HCT116 (cell line): ENCODE measurements at regions not wholly inside any gene's neighbourhood (a gene's known extent, or its start where the extent isn't known, plus 50 kb on each side); places are given as distances from the start of the nearest gene placed in this dataset.

Experiments
- ATAC-seq: fragments of 200-7000 bp; cut with Tn5 transposase; 2 replicates; pipeline ENCODE4 v1.9.1; 2020; ENCODE audit warnings: mild to moderate bottlenecking, moderate library complexity
- BruUV-seq: library from RNA; stranded (reverse); fragments of 400-500 nt; replicated peaks from 2 replicates; lab custom pipeline; 2021; lab: Mats Ljungman, UMichigan
- CTCF ChIA-PET: fragments of 300-600 bp; sonication (Branson Sonifier 250); formaldehyde crosslinking; loops from one replicate; lab custom pipeline; 2021; ENCODE audit warnings: antibody characterized with exemption; lab: Charles Lee
- POLR2A ChIA-PET: fragments of 300-600, 350-600 bp; sonication (Branson Sonifier 250); formaldehyde crosslinking; loops from one replicate; lab custom pipeline; 2021; ENCODE audit warnings: antibody characterized with exemption; lab: Charles Lee
- RAD21 ChIA-PET, 2 experiments: fragments of 300-600 bp; sonication (Branson Sonifier 250); formaldehyde crosslinking; loops; one replicate each; lab custom pipeline; 2023; ENCODE audit warnings: low total read pairs in 2 of 2; ENCODE audit not compliant: uncharacterized antibody in 2 of 2, unreplicated experiment in 2 of 2, low non-redundant PET in 1 of 2; lab: Charles Lee
- DNase-seq: peaks from one replicate; pipeline ENCODE4 v3.0.0-alpha.2; 2010; ENCODE audit warnings: low read depth, low spot score
- H2AFZ ChIP-seq: fragments of 200-600 bp; shearing (Covaris generic), sonication (generic); 2 replicates; pipeline ENCODE4 v1.6.1; 2017; ENCODE audit warnings: low read depth, mixed run types, mixed read lengths, antibody characterized with exemption, low read length; ENCODE audit not compliant: poor library complexity, severe bottlenecking
- H3K27ac ChIP-seq: 2 replicates; pipeline ENCODE4 v1.5.1; 2012; ENCODE audit warnings: low read depth, low read length
- H3K27me3 ChIP-seq: fragments of 200-600 bp; sonication (generic); 2 replicates; pipeline ENCODE4 v1.6.1; 2016; ENCODE audit warnings: mixed run types, low read length, mixed read lengths; ENCODE audit not compliant: insufficient read depth
- H3K36me3 ChIP-seq, 2 experiments: fragments of 200-500 bp in 1 of 2; fragments of 200-600 bp in 1 of 2; sonication (Bioruptor generic) in 1 of 2; sonication (generic) in 1 of 2; 2 replicates each; pipeline versions ENCODE4 v1.5.1 to v1.6.1; 2014 to 2016; ENCODE audit warnings: low read length in 2 of 2, inconsistent platforms in 1 of 2, mixed read lengths in 1 of 2, mixed run types in 1 of 2; ENCODE audit not compliant: insufficient read depth in 2 of 2, control insufficient read depth in 1 of 2
- H3K4me1 ChIP-seq, 2 experiments: fragments of 200-600 bp in 1 of 2; sonication (generic) in 1 of 2; 2 replicates each; pipeline versions ENCODE4 v1.5.1 to v1.6.1; 2012 to 2017; ENCODE audit warnings: low read length in 2 of 2, inconsistent platforms in 1 of 2, mild to moderate bottlenecking in 1 of 2, mixed read lengths in 1 of 2, mixed run types in 1 of 2, moderate library complexity in 1 of 2; ENCODE audit not compliant: insufficient read depth in 2 of 2, control insufficient read depth in 1 of 2
- H3K4me2 ChIP-seq: fragments of 200-600 bp; sonication (generic); 2 replicates; pipeline ENCODE4 v1.6.1; 2017; ENCODE audit warnings: mixed run types, low read length, mixed read lengths
- H3K4me3 ChIP-seq, 2 experiments: fragments of 200-600 bp in 1 of 2; sonication (generic) in 1 of 2; replicated peaks in 1 of 2; 2 replicates each; pipeline ENCODE4 v1.5.1; 2011 to 2016; ENCODE audit warnings: low read length in 2 of 2, control low read depth in 1 of 2, low read depth in 1 of 2, mild to moderate bottlenecking in 1 of 2, mixed read lengths in 1 of 2, mixed run types in 1 of 2
- H3K79me2 ChIP-seq: fragments of 200-600 bp; sonication (generic); 2 replicates; pipeline ENCODE4 v1.6.1; 2017; ENCODE audit warnings: mild to moderate bottlenecking, mixed run types, low read length, moderate library complexity, mixed read lengths; ENCODE audit not compliant: insufficient read depth
- H3K9ac ChIP-seq: fragments of 200-600 bp; sonication (generic); 2 replicates; pipeline ENCODE4 v1.6.1; 2016; ENCODE audit warnings: low read length, mixed read lengths
- H3K9me2 ChIP-seq: fragments of 200-600 bp; sonication (generic), shearing (Covaris generic); 2 replicates; pipeline ENCODE4 v1.6.1; 2017; ENCODE audit warnings: mixed run types, mild to moderate bottlenecking, moderate library complexity; ENCODE audit not compliant: insufficient read depth
- H3K9me3 ChIP-seq, 2 experiments: fragments of 200-500 bp in 1 of 2; fragments of 200-600 bp in 1 of 2; sonication (Bioruptor generic) in 1 of 2; sonication (generic) in 1 of 2; 2 replicates each; pipeline ENCODE4 v1.6.1; 2014 to 2017; ENCODE audit warnings: low read length in 2 of 2, mixed read lengths in 2 of 2, inconsistent platforms in 1 of 2, low read depth in 1 of 2, mild to moderate bottlenecking in 1 of 2, mixed run types in 1 of 2, moderate library complexity in 1 of 2; ENCODE audit not compliant: control insufficient read depth in 1 of 2, insufficient read depth in 1 of 2
- H4K20me1 ChIP-seq: fragments of 200-600 bp; sonication (generic), shearing (Covaris generic); 2 replicates; pipeline ENCODE4 v1.6.1; 2017; ENCODE audit warnings: mixed run types, mild to moderate bottlenecking, moderate library complexity; ENCODE audit not compliant: insufficient read depth
- ATF3 ChIP-seq: IDR thresholded peaks from 2 replicates; pipeline ENCODE4 v1.6.1; 2012
- CBX3 ChIP-seq: IDR thresholded peaks from 2 replicates; pipeline ENCODE4 v1.6.1; 2012; ENCODE audit warnings: low read depth
- CEBPB ChIP-seq: IDR thresholded peaks from 2 replicates; pipeline ENCODE4 v1.6.1; 2012; ENCODE audit warnings: low read depth
- EGR1 ChIP-seq: IDR thresholded peaks from 2 replicates; pipeline ENCODE4 v1.6.1; 2012; ENCODE audit warnings: low read depth
- EZH2 ChIP-seq: fragments of 200-600 bp; sonication (generic); IDR thresholded peaks from 2 replicates; pipeline ENCODE4 v1.6.1; 2017; ENCODE audit warnings: antibody characterized with exemption, mixed run types
- EZH2phosphoT487 ChIP-seq: fragments of 200-600 bp; IDR thresholded peaks from 2 replicates; pipeline ENCODE4 v1.6.1; 2018; ENCODE audit warnings: antibody characterized with exemption, borderline replicate concordance
- FOSL1 ChIP-seq: IDR thresholded peaks from 2 replicates; pipeline ENCODE4 v1.6.1; 2012; ENCODE audit warnings: low read depth
- JUND ChIP-seq: IDR thresholded peaks from 2 replicates; pipeline ENCODE4 v1.6.1; 2012
- POLR2A ChIP-seq: IDR thresholded peaks from 2 replicates; pipeline ENCODE4 v1.7.0; 2011; ENCODE audit warnings: borderline replicate concordance; ENCODE audit not compliant: insufficient read depth, insufficient read length; ENCODE audit errors: extremely low read depth
- POLR2AphosphoS5 ChIP-seq: IDR thresholded peaks from 2 replicates; pipeline ENCODE4 v1.6.1; 2011; ENCODE audit warnings: mild to moderate bottlenecking, low read depth, low read length, moderate library complexity
- RAD21 ChIP-seq: IDR thresholded peaks from 2 replicates; pipeline ENCODE4 v1.6.1; 2012; ENCODE audit warnings: low read depth, mild to moderate bottlenecking
- SIN3A ChIP-seq: IDR thresholded peaks from 2 replicates; pipeline ENCODE4 v1.6.1; 2012; ENCODE audit warnings: low read depth
- SP1 ChIP-seq: IDR thresholded peaks from 2 replicates; pipeline ENCODE4 v1.6.1; 2012; ENCODE audit warnings: low read depth
- TCF7L2 ChIP-seq: IDR thresholded peaks from 2 replicates; pipeline ENCODE4 v1.7.0; 2011; ENCODE audit warnings: borderline replicate concordance, inconsistent platforms; ENCODE audit not compliant: insufficient read depth, insufficient read length; ENCODE audit errors: extremely low read depth
- YY1 ChIP-seq: IDR thresholded peaks from 2 replicates; pipeline ENCODE4 v1.6.1; 2011; ENCODE audit warnings: low read length, low read depth, moderate library complexity, mild to moderate bottlenecking; ENCODE audit not compliant: insufficient replicate concordance; ENCODE audit errors: extremely low read depth
- ZBTB33 ChIP-seq: IDR thresholded peaks from 2 replicates; pipeline ENCODE4 v1.6.1; 2011; ENCODE audit warnings: mild to moderate bottlenecking, low read length, moderate library complexity; ENCODE audit not compliant: insufficient replicate concordance; ENCODE audit errors: extremely low read depth
- ZFX ChIP-seq: fragments of 450-650 bp; IDR thresholded peaks from 2 replicates; pipeline ENCODE4 v1.6.1; 2017
- intact Hi-C: fragments of 100-400 bp; cut with micrococcal nuclease; formaldehyde crosslinking; loops from 2 replicates; pipeline ENCODE4 v1.10.0; 2022
- TF ChIP-seq, protein P1 (sequence below), 3 experiments: fragments of 200-600 bp in 1 of 3; sonication (generic) in 1 of 3; IDR thresholded peaks in 2 of 3; conservative IDR thresholded peaks in 1 of 3; 2 replicates each; pipeline ENCODE4 v1.5.1; 2012 to 2017; ENCODE audit warnings: low read depth in 2 of 3, low read length in 2 of 3, antibody characterized with exemption in 1 of 3, borderline replicate concordance in 1 of 3, control low read depth in 1 of 3, mild to moderate bottlenecking in 1 of 3, mixed read lengths in 1 of 3, mixed run types in 1 of 3, moderate library complexity in 1 of 3; ENCODE audit not compliant: insufficient read depth in 1 of 3
- TF ChIP-seq, protein P2 (sequence below): IDR thresholded peaks from 2 replicates; pipeline ENCODE4 v1.6.1; 2012; ENCODE audit warnings: low read depth
- TF ChIP-seq, protein P3 (sequence below): IDR thresholded peaks from 2 replicates; pipeline ENCODE4 v1.6.1; 2012

DNA sequence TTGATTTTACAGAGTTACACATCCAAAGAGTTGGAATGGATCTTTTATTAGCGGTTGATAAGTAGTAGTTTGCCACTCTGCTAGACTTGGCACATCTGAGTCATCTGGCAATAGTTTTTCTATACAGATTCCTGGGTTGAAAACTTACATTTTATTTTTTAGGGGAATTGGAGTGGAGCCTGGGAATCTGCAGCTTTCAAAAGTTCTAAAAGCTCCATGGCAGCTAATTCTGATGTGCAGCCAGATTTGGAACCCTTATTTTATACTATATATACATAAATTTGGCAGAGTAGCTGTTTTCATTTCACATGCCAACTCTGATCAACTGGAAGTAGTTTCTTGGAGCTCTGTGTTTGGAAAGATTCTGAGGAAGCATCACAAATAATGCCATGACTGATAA lies 715.5 kb downstream of the TLR4 start:
- TF ChIP-seq, protein P1, sequence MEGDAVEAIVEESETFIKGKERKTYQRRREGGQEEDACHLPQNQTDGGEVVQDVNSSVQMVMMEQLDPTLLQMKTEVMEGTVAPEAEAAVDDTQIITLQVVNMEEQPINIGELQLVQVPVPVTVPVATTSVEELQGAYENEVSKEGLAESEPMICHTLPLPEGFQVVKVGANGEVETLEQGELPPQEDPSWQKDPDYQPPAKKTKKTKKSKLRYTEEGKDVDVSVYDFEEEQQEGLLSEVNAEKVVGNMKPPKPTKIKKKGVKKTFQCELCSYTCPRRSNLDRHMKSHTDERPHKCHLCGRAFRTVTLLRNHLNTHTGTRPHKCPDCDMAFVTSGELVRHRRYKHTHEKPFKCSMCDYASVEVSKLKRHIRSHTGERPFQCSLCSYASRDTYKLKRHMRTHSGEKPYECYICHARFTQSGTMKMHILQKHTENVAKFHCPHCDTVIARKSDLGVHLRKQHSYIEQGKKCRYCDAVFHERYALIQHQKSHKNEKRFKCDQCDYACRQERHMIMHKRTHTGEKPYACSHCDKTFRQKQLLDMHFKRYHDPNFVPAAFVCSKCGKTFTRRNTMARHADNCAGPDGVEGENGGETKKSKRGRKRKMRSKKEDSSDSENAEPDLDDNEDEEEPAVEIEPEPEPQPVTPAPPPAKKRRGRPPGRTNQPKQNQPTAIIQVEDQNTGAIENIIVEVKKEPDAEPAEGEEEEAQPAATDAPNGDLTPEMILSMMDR (IDR thresholded peaks at IDR 0.05 in 2 of 3, conservative IDR thresholded peaks at IDR 0.05 in 1 of 3; ENCODE audit: borderline replicate concordance in 1 of 3, insufficient read depth in 1 of 3, low read depth in 2 of 3, low read length in 2 of 3): no peak
- TF ChIP-seq ATF3 (no peak), CBX3 (no peak), FOSL1 (no peak), ZBTB33 (no peak), POLR2AphosphoS5 (no peak), JUND (no peak), SP1 (no peak), EZH2phosphoT487 (no peak), YY1 (no peak), POLR2A (no peak), RAD21 (no peak), SIN3A (no peak), EZH2 (no peak), TCF7L2 (no peak), CEBPB (no peak), EGR1 (no peak), ZFX (no peak)
- TF ChIP-seq, protein P2, sequence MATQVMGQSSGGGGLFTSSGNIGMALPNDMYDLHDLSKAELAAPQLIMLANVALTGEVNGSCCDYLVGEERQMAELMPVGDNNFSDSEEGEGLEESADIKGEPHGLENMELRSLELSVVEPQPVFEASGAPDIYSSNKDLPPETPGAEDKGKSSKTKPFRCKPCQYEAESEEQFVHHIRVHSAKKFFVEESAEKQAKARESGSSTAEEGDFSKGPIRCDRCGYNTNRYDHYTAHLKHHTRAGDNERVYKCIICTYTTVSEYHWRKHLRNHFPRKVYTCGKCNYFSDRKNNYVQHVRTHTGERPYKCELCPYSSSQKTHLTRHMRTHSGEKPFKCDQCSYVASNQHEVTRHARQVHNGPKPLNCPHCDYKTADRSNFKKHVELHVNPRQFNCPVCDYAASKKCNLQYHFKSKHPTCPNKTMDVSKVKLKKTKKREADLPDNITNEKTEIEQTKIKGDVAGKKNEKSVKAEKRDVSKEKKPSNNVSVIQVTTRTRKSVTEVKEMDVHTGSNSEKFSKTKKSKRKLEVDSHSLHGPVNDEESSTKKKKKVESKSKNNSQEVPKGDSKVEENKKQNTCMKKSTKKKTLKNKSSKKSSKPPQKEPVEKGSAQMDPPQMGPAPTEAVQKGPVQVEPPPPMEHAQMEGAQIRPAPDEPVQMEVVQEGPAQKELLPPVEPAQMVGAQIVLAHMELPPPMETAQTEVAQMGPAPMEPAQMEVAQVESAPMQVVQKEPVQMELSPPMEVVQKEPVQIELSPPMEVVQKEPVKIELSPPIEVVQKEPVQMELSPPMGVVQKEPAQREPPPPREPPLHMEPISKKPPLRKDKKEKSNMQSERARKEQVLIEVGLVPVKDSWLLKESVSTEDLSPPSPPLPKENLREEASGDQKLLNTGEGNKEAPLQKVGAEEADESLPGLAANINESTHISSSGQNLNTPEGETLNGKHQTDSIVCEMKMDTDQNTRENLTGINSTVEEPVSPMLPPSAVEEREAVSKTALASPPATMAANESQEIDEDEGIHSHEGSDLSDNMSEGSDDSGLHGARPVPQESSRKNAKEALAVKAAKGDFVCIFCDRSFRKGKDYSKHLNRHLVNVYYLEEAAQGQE: no peak
- TF ChIP-seq, protein P3, sequence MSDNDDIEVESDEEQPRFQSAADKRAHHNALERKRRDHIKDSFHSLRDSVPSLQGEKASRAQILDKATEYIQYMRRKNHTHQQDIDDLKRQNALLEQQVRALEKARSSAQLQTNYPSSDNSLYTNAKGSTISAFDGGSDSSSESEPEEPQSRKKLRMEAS: no peak
- ChIA-PET RAD21 (no interaction called here), POLR2A (no interaction called here), CTCF (no interaction called here)
- H3K9me2 ChIP-seq: no peaks in the 10 kb centered on the region
- H3K27ac ChIP-seq: no peak overlapping the region
- no peaks in the 10 kb centered on the region for H3K79me2 ChIP-seq
- no peaks in the 10 kb centered on the region for H3K36me3 ChIP-seq
- no peak overlapping the region for H3K4me2 ChIP-seq
- BruUV-seq: no TSS peak
- H3K4me3 ChIP-seq: no peak overlapping the region
- intact Hi-C loops: no loop called here
- H3K9me3 ChIP-seq: peaks cover 9 to 21% of the 10 kb centered on the region in 2 experiments; a peak in 2 of 4 replicates
- no peaks in the 10 kb centered on the region for H3K4me1 ChIP-seq
- no peaks in the 10 kb centered on the region for H4K20me1 ChIP-seq
- no peak overlapping the region for H3K9ac ChIP-seq
- DNase-seq (no peak), ATAC-seq (no peak)
- H2AFZ ChIP-seq: no peak overlapping the region
- no peaks in the 10 kb centered on the region for H3K27me3 ChIP-seq
